K562 (cell line): ENCODE measurements at regions not wholly inside any gene's neighbourhood (a gene's known extent, or its start where the extent isn't known, plus 50 kb on each side); places are given as distances from the start of the nearest gene placed in this dataset.

Source experiments
- ELF2 ChIP-seq: fragments of 250-450 bp; sonication (Bioruptor Pico); IDR thresholded peaks from 2 replicates; pipeline ENCODE4 v1.5.0; 2021; ENCODE audit warnings: mild to moderate bottlenecking
- IFI16 ChIP-seq: fragments of 250-450 bp; sonication (Bioruptor Pico); IDR thresholded peaks from 2 replicates; pipeline ENCODE4 v2.1.2; 2022; ENCODE audit warnings: mild to moderate bottlenecking, inconsistent platforms
- KAT2B ChIP-seq: IDR thresholded peaks from one replicate; pipeline ENCODE4 v1.6.1; 2012; ENCODE audit warnings: low read depth, mild to moderate bottlenecking, control low read depth, inconsistent platforms, low read length, moderate library complexity
- NR4A1 ChIP-seq, 2 experiments: fragments of 250-450 bp in 1 of 2; fragments of 450-650 bp in 1 of 2; sonication (Bioruptor Pico) in 1 of 2; IDR thresholded peaks; 2 replicates each; pipeline versions ENCODE4 v1.4.0 to v1.6.1; 2016 to 2020; ENCODE audit warnings: mild to moderate bottlenecking in 2 of 2, missing compliant biosample characterization in 1 of 2, missing genetic modification characterization in 1 of 2, moderate library complexity in 1 of 2
- PRPF4 ChIP-seq: fragments of 200-400 bp; formaldehyde crosslinking; IDR thresholded peaks from one replicate; pipeline ENCODE4 v1.6.1; 2017; ENCODE audit warnings: low read length, low read depth, mild to moderate bottlenecking; ENCODE audit not compliant: insufficient read depth, poor library complexity, severe bottlenecking
- PTTG1 ChIP-seq: fragments of 450-650 bp; IDR thresholded peaks from 2 replicates; pipeline ENCODE4 v1.6.1; 2016; ENCODE audit warnings: low read depth, mild to moderate bottlenecking, missing genetic modification characterization, missing compliant biosample characterization
- STAG1 ChIP-seq: sonication (generic); formaldehyde crosslinking; IDR thresholded peaks from 2 replicates; pipeline ENCODE4 v1.5.0; 2020; ENCODE audit warnings: missing genetic modification reagents, borderline replicate concordance
- TF ChIP-seq, protein P1 (sequence below): sonication (generic); formaldehyde crosslinking; IDR thresholded peaks from 2 replicates; pipeline ENCODE4 v1.8.1; 2023; ENCODE audit warnings: mild to moderate bottlenecking, missing genetic modification reagents
- TF ChIP-seq, protein P2 (sequence below): IDR thresholded peaks from 2 replicates; pipeline ENCODE4 v1.6.1; 2012; ENCODE audit warnings: low read depth, low read length, improper control_type of control experiment, borderline replicate concordance
- TF ChIP-seq, protein P3 (sequence below), 2 experiments: fragments of 200-800 bp in 1 of 2; sonication (Bioruptor generic) in 1 of 2; sonication (generic) in 1 of 2; formaldehyde crosslinking in 1 of 2; IDR thresholded peaks in 1 of 2; conservative IDR thresholded peaks in 1 of 2; 2 replicates each; pipeline versions ENCODE4 v1.5.0 to v1.6.1; 2016 to 2020; ENCODE audit warnings: missing compliant biosample characterization in 1 of 2, missing genetic modification characterization in 1 of 2, missing genetic modification reagents in 1 of 2

DNA sequence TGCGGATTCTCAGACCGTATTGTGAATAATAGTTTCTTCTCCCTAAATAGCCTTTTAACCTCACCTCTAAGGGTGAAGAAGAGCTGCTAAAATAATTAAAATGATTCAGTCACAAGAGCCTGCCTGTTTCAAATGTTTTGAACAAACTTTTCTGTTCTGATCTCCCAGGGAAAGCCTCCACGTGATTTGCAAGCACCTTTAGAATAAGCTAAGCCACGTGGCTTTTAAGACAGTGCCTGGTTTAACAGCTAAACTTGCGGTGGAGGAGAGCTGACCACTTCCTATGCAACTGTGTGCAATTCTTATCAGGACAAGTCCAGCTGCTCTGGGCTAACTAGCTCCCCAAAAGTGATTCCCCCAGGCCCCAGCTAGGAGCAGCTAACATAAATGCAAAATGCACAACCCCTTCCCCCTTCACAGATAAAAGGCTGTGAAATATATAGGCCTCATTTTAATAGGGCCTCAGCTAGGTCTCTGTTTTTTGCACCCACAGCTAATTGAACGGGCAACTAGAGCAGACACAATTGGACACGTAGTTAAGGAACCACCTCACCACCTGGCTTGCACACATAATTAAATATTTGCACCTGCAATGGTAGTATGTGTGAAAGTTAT, 401.2 kb upstream of the NR2F2 start (continued):
- TF ChIP-seq, protein P1, sequence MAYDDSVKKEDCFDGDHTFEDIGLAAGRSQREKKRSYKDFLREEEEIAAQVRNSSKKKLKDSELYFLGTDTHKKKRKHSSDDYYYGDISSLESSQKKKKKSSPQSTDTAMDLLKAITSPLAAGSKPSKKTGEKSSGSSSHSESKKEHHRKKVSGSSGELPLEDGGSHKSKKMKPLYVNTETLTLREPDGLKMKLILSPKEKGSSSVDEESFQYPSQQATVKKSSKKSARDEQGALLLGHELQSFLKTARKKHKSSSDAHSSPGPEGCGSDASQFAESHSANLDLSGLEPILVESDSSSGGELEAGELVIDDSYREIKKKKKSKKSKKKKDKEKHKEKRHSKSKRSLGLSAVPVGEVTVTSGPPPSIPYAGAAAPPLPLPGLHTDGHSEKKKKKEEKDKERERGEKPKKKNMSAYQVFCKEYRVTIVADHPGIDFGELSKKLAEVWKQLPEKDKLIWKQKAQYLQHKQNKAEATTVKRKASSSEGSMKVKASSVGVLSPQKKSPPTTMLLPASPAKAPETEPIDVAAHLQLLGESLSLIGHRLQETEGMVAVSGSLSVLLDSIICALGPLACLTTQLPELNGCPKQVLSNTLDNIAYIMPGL (CRISPR knock-in tag) = no peak
- TF ChIP-seq PTTG1 (no peak), ELF2 (no peak), PRPF4 (no peak), KAT2B (no peak), STAG1 (no peak), NR4A1 (CRISPR knock-in tag; IDR thresholded peaks at IDR 0.05) (no peak), NR4A1 (tag; IDR thresholded peaks at IDR 0.05) (no peak), IFI16 (CRISPR knock-in tag) (no peak)
- TF ChIP-seq, protein P2, sequence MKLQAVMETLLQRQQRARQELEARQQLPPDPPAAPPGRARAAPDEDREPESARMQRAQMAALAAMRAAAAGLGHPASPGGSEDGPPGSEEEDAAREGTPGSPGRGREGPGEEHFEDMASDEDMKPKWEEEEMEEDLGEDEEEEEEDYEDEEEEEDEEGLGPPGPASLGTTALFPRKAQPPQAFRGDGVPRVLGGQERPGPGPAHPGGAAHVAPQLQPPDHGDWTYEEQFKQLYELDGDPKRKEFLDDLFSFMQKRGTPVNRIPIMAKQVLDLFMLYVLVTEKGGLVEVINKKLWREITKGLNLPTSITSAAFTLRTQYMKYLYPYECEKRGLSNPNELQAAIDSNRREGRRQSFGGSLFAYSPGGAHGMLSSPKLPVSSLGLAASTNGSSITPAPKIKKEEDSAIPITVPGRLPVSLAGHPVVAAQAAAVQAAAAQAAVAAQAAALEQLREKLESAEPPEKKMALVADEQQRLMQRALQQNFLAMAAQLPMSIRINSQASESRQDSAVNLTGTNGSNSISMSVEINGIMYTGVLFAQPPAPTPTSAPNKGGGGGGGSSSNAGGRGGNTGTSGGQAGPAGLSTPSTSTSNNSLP = peak; percentile 82; the same call in 1 of the 2 replicates
- TF ChIP-seq, protein P3, sequence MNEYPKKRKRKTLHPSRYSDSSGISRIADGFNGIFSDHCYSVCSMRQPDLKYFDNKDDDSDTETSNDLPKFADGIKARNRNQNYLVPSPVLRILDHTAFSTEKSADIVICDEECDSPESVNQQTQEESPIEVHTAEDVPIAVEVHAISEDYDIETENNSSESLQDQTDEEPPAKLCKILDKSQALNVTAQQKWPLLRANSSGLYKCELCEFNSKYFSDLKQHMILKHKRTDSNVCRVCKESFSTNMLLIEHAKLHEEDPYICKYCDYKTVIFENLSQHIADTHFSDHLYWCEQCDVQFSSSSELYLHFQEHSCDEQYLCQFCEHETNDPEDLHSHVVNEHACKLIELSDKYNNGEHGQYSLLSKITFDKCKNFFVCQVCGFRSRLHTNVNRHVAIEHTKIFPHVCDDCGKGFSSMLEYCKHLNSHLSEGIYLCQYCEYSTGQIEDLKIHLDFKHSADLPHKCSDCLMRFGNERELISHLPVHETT (CRISPR knock-in tag; conservative IDR thresholded peaks at IDR 0.05 in 1 of 2, IDR thresholded peaks at IDR 0.05 in 1 of 2) = peak in 1 of 2 experiments; percentile 77; a peak in 2 of 4 replicates
